H1 (cell line): ENCODE measurements at regions not wholly inside any gene's neighbourhood (a gene's known extent, or its start where the extent isn't known, plus 50 kb on each side); places are given as distances from the start of the nearest gene placed in this dataset.

Source experiments
- CTCF ChIA-PET: fragments of 300-600 bp; sonication (Branson Sonifier 250); formaldehyde crosslinking; loops from one replicate; lab custom pipeline; 2021; ENCODE audit not compliant: partially characterized antibody; lab: Charles Lee
- POLR2A ChIA-PET: fragments of 300-600 bp; sonication (Branson Sonifier 250); formaldehyde crosslinking; loops from one replicate; lab custom pipeline; 2021; ENCODE audit warnings: inconsistent platforms; ENCODE audit not compliant: partially characterized antibody; lab: Charles Lee
- DNase-seq, 2 experiments: peaks; one replicate each; pipeline versions ENCODE4 v3.0.0 to v3.0.0-alpha.2; 2010 to 2022; ENCODE audit warnings: low spot score in 2 of 2, low read depth in 1 of 2, mixed read lengths in 1 of 2
- FAIRE-seq: peaks from 2 replicates; lab custom pipeline; 2011; peaks lifted over from hg19 to GRCh38; lab: Jason Lieb, UNC
- H2AFZ ChIP-seq: 2 replicates; pipeline ENCODE4 v1.8.1; 2012; ENCODE audit warnings: low read length, inconsistent platforms
- H2AK5ac ChIP-seq: 2 replicates; pipeline ENCODE4 v1.6.1; 2013; ENCODE audit warnings: low read depth, low read length
- H2BK120ac ChIP-seq: replicated peaks from 2 replicates; pipeline ENCODE3; 2013; ENCODE audit warnings: low read depth, low read length, inconsistent platforms
- H2BK12ac ChIP-seq: 2 replicates; pipeline ENCODE4 v1.6.1; 2013; ENCODE audit warnings: low read depth, low read length
- H2BK15ac ChIP-seq: 2 replicates; pipeline ENCODE4 v1.6.1; 2013; ENCODE audit warnings: low read length
- H2BK20ac ChIP-seq: 2 replicates; pipeline ENCODE4 v1.6.1; 2013; ENCODE audit warnings: low read length
- H2BK5ac ChIP-seq: 2 replicates; pipeline ENCODE4 v1.6.1; 2013; ENCODE audit warnings: low read depth, low read length
- H3K14ac ChIP-seq: 2 replicates; pipeline ENCODE4 v1.6.1; 2013; ENCODE audit warnings: inconsistent platforms; ENCODE audit not compliant: insufficient read length
- H3K18ac ChIP-seq: 2 replicates; pipeline ENCODE4 v1.6.1; 2013; ENCODE audit warnings: low read length; ENCODE audit errors: extremely low read depth
- H3K23ac ChIP-seq: 2 replicates; pipeline ENCODE4 v1.6.1; 2013; ENCODE audit warnings: inconsistent platforms; ENCODE audit not compliant: insufficient read length
- H3K23me2 ChIP-seq: 2 replicates; pipeline ENCODE4 v1.6.1; 2013; ENCODE audit warnings: low read depth, low read length
- H3K27ac ChIP-seq: 2 replicates; pipeline ENCODE4 v1.6.1; 2011; ENCODE audit warnings: low read depth, low read length, inconsistent platforms
- H3K27me3 ChIP-seq, 4 experiments: replicated peaks in 1 of 4; 1 replicate in 1 of 4; 2 replicates in 3 of 4; pipeline versions ENCODE4 v1.6.1 to v1.8.1; 2011 to 2013; ENCODE audit warnings: low read length in 3 of 4, mild to moderate bottlenecking in 3 of 4, inconsistent platforms in 2 of 4, mixed read lengths in 2 of 4, moderate library complexity in 1 of 4; ENCODE audit not compliant: control insufficient read depth in 3 of 4, insufficient read depth in 3 of 4; ENCODE audit errors: extremely low read depth in 1 of 4
- H3K36me3 ChIP-seq, 4 experiments: 2 replicates each; pipeline versions ENCODE4 v1.6.1 to v1.8.1; 2011 to 2013; ENCODE audit warnings: mild to moderate bottlenecking in 4 of 4, low read length in 3 of 4, moderate library complexity in 2 of 4, control low read depth in 1 of 4, inconsistent platforms in 1 of 4; ENCODE audit not compliant: insufficient read depth in 4 of 4, control insufficient read depth in 2 of 4
- H3K4ac ChIP-seq: replicated peaks from 2 replicates; pipeline ENCODE3; 2013; ENCODE audit warnings: low read length, low read depth, mixed read lengths, inconsistent platforms; ENCODE audit not compliant: insufficient read length
- H3K4me1 ChIP-seq, 4 experiments: replicated peaks in 1 of 4; 1 replicate in 1 of 4; 2 replicates in 3 of 4; pipeline versions ENCODE4 v1.6.1 to v1.8.1; 2011 to 2013; ENCODE audit warnings: low read length in 3 of 4, inconsistent platforms in 2 of 4, mixed read lengths in 1 of 4; ENCODE audit not compliant: insufficient read depth in 4 of 4, control insufficient read depth in 3 of 4
- H3K4me2 ChIP-seq, 2 experiments: 2 replicates each; pipeline versions ENCODE4 v1.6.1 to v1.8.1; 2011 to 2013; ENCODE audit warnings: low read depth in 2 of 2, low read length in 2 of 2, control low read depth in 1 of 2, inconsistent platforms in 1 of 2, mild to moderate bottlenecking in 1 of 2; ENCODE audit not compliant: insufficient read depth in 1 of 2
- H3K4me3 ChIP-seq, 4 experiments: fragments of 200-600, 300-600 bp in 1 of 4; sonication (generic), shearing (Covaris generic), sonication (Bioruptor Twin) in 1 of 4; 2 replicates each; pipeline versions ENCODE4 v1.5.1 to v1.8.1; 2011 to 2016; ENCODE audit warnings: low read length in 4 of 4, low read depth in 3 of 4, control low read depth in 2 of 4, inconsistent platforms in 2 of 4, mild to moderate bottlenecking in 2 of 4, mixed read lengths in 1 of 4, moderate library complexity in 1 of 4; ENCODE audit not compliant: insufficient read depth in 2 of 4; ENCODE audit errors: extremely low read depth in 1 of 4
- H3K56ac ChIP-seq: replicated peaks from 2 replicates; pipeline ENCODE3; 2013; ENCODE audit warnings: low read depth, mild to moderate bottlenecking, mixed read lengths, low read length, inconsistent platforms; ENCODE audit not compliant: insufficient read length
- H3K79me1 ChIP-seq: 2 replicates; pipeline ENCODE4 v1.6.1; 2013; ENCODE audit warnings: low read depth, low read length, control low read depth
- H3K79me2 ChIP-seq, 2 experiments: 2 replicates each; pipeline versions ENCODE4 v1.6.1 to v1.8.1; 2012 to 2013; ENCODE audit warnings: low read length in 2 of 2, mild to moderate bottlenecking in 2 of 2, inconsistent platforms in 1 of 2; ENCODE audit not compliant: insufficient read depth in 2 of 2, control insufficient read depth in 1 of 2
- H3K9ac ChIP-seq, 4 experiments: replicated peaks in 1 of 4; 1 replicate in 1 of 4; 2 replicates in 3 of 4; pipeline versions ENCODE4 v1.6.1 to v1.8.1; 2011 to 2013; ENCODE audit warnings: low read depth in 3 of 4, low read length in 3 of 4, control low read depth in 2 of 4, mild to moderate bottlenecking in 2 of 4, moderate library complexity in 2 of 4, inconsistent platforms in 1 of 4; ENCODE audit errors: extremely low read depth in 1 of 4
- H3K9me3 ChIP-seq, 2 experiments: 2 replicates each; pipeline versions ENCODE4 v1.6.1 to v1.8.1; 2012 to 2013; ENCODE audit warnings: mild to moderate bottlenecking in 2 of 2, moderate library complexity in 2 of 2, control low read depth in 1 of 2, inconsistent platforms in 1 of 2, low read depth in 1 of 2, low read length in 1 of 2, mixed read lengths in 1 of 2; ENCODE audit not compliant: insufficient read depth in 2 of 2
- H4K20me1 ChIP-seq, 2 experiments: replicated peaks in 1 of 2; 2 replicates each; pipeline versions ENCODE3 to v1.8.1; 2011 to 2013; ENCODE audit warnings: inconsistent platforms in 2 of 2, low read length in 2 of 2, mild to moderate bottlenecking in 1 of 2; ENCODE audit not compliant: insufficient read depth in 2 of 2, control insufficient read depth in 1 of 2
- H4K5ac ChIP-seq: 2 replicates; pipeline ENCODE4 v1.6.1; 2013; ENCODE audit warnings: low read length, low read depth, mixed read lengths, inconsistent platforms; ENCODE audit not compliant: insufficient read length
- H4K8ac ChIP-seq: 2 replicates; pipeline ENCODE4 v1.8.0; 2013; ENCODE audit warnings: mild to moderate bottlenecking, moderate library complexity, low read length, inconsistent platforms; ENCODE audit not compliant: insufficient read depth; ENCODE audit errors: extremely low read depth
- H4K91ac ChIP-seq: replicated peaks from 2 replicates; pipeline ENCODE3; 2013; ENCODE audit warnings: low read length, mixed read lengths, inconsistent platforms; ENCODE audit not compliant: insufficient read length
- ATF3 ChIP-seq: IDR thresholded peaks from 2 replicates; pipeline ENCODE4 v1.6.1; 2011; ENCODE audit warnings: low read depth, mild to moderate bottlenecking, low read length; ENCODE audit not compliant: insufficient read depth
- BCL11A ChIP-seq, 2 experiments: IDR thresholded peaks; one replicate each; pipeline ENCODE4 v1.6.1; 2011; ENCODE audit warnings: low read depth in 2 of 2, low read length in 2 of 2, mild to moderate bottlenecking in 2 of 2
- HDAC2 ChIP-seq, 2 experiments: fragments of 300-600 bp in 1 of 2; sonication (generic) in 1 of 2; IDR thresholded peaks; 2 replicates each; pipeline ENCODE4 v1.6.1; 2011 to 2012; ENCODE audit warnings: low read depth in 2 of 2, low read length in 2 of 2, mild to moderate bottlenecking in 2 of 2, moderate library complexity in 2 of 2, borderline replicate concordance in 1 of 2, inconsistent platforms in 1 of 2
- JUN ChIP-seq: IDR thresholded peaks from 2 replicates; pipeline ENCODE4 v1.6.1; 2011; ENCODE audit warnings: low read depth, mild to moderate bottlenecking, improper control_type of control experiment, low read length
- POLR2AphosphoS5 ChIP-seq: IDR thresholded peaks from 2 replicates; pipeline ENCODE4 v1.6.1; 2011; ENCODE audit warnings: low read depth, low read length
- RNF2 ChIP-seq: fragments of 200-900, 300-1000 bp; sonication (generic); IDR thresholded peaks from 2 replicates; pipeline ENCODE4 v1.7.1; 2016; ENCODE audit warnings: borderline replicate concordance, low read depth, mild to moderate bottlenecking, antibody characterized with exemption, low read length; ENCODE audit not compliant: poor library complexity, severe bottlenecking; ENCODE audit errors: missing control alignments
- SIRT6 ChIP-seq: IDR thresholded peaks from one replicate; pipeline ENCODE4 v1.7.1; 2012; ENCODE audit warnings: low read length, inconsistent platforms
- SIX5 ChIP-seq: IDR thresholded peaks from 2 replicates; pipeline ENCODE4 v1.6.1; 2011; ENCODE audit warnings: mild to moderate bottlenecking, low read depth, low read length
- TCF12 ChIP-seq: IDR thresholded peaks from 2 replicates; pipeline ENCODE4 v1.6.1; 2011; ENCODE audit warnings: low read depth, mild to moderate bottlenecking, low read length
- ZNF274 ChIP-seq: IDR thresholded peaks from 2 replicates; pipeline ENCODE4 v1.7.0; 2012; ENCODE audit warnings: low read length, borderline replicate concordance; ENCODE audit errors: extremely low read depth
- WGBS, 2 experiments: shearing (Covaris generic) in 1 of 2; methylation state at CpG; one replicate each; pipeline versions ENCODE4 v1.1.6 to v1.1.7; 2013 to 2015; ENCODE audit warnings: low lambda C conversion rate in 2 of 2, mixed read lengths in 2 of 2, inconsistent platforms in 1 of 2, low coverage in 1 of 2, missing lambda C conversion rate in 1 of 2; ENCODE audit not compliant: insufficient replicate concordance in 2 of 2, insufficient coverage in 1 of 2, insufficient read length in 1 of 2; ENCODE audit errors: extremely low coverage in 1 of 2, missing lambda C conversion rate in 1 of 2; 5-methylcytosine and 5-hydroxymethylcytosine counted together
- TF ChIP-seq, protein P1 (sequence below): IDR thresholded peaks from 2 replicates; pipeline ENCODE4 v1.6.1; 2012; ENCODE audit warnings: low read length, inconsistent platforms

DNA sequence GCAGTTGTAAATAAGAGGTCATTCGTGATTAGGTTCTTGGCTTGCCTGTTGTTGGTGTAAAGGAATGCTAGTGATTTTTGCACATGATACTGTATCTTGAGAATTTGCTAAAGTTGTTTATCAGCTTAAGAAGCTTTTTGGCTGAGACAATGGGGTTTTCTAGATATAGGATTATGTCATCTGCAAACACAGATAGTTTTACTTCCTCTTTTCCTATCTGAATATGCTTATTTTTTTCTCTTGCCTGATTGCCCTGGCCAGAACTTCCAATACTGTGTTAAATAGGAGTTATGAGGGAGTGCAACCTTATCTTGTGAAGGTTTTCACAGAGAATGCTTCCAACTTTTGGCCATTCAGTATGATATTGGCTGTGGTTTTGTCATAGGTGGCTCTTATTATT lies 576.1 kb upstream of the RGS18 start:
- no peak overlapping the region for H2BK5ac ChIP-seq
- no peak overlapping the region for H3K4me3 ChIP-seq
- no peak overlapping the region for H2BK15ac ChIP-seq
- H3K27ac ChIP-seq, result no peak overlapping the region
- H2AFZ ChIP-seq, result no peak overlapping the region
- H2BK20ac ChIP-seq, result no peak overlapping the region
- H3K18ac ChIP-seq, result no peak overlapping the region
- H3K79me2 ChIP-seq, result no peaks in the 10 kb centered on the region
- H3K14ac ChIP-seq, result no peak overlapping the region
- H3K23me2 ChIP-seq, result no peaks in the 10 kb centered on the region
- FAIRE-seq (no peak), DNase-seq (no peak)
- H3K23ac ChIP-seq, result no peak overlapping the region
- H3K27me3 ChIP-seq, result no peaks in the 10 kb centered on the region
- no peaks in the 10 kb centered on the region for H4K20me1 ChIP-seq
- no peaks in the 10 kb centered on the region for H3K9me3 ChIP-seq
- no peak overlapping the region for H4K5ac ChIP-seq
- WGBS, 2 experiments, result 76% methylated on average over 1 of the region's 1 CpG; no CpG with 5 or more reads in 1 of the 2 experiments
- H2BK12ac ChIP-seq, result no peak overlapping the region
- H4K91ac ChIP-seq, result no peak overlapping the region
- no peak overlapping the region for H3K4ac ChIP-seq
- POLR2A ChIA-PET, result no interaction called here
- no peak overlapping the region for H3K9ac ChIP-seq
- no peak overlapping the region for H3K4me2 ChIP-seq
- CTCF ChIA-PET, result no interaction called here
- no peak overlapping the region for H2AK5ac ChIP-seq
- H4K8ac ChIP-seq, result no peak overlapping the region
- no peak overlapping the region for H2BK120ac ChIP-seq
- no peaks in the 10 kb centered on the region for H3K4me1 ChIP-seq
- H3K36me3 ChIP-seq, result no peaks in the 10 kb centered on the region
- H3K79me1 ChIP-seq, result no peaks in the 10 kb centered on the region
- no peak overlapping the region for H3K56ac ChIP-seq
- TF ChIP-seq RNF2 (no peak), HDAC2 (IDR thresholded peaks at IDR 0.05; ENCODE audit: borderline replicate concordance in 1 of 2, low read depth in 2 of 2, low read length in 2 of 2) (no peak), SIRT6 (no peak), BCL11A (IDR thresholded peaks at IDR 0.05; ENCODE audit: low read depth in 2 of 2, low read length in 2 of 2) (no peak), ATF3 (no peak), SIX5 (no peak), ZNF274 (no peak), JUN (no peak), TCF12 (no peak), POLR2AphosphoS5 (no peak)
- TF ChIP-seq, protein P1, sequence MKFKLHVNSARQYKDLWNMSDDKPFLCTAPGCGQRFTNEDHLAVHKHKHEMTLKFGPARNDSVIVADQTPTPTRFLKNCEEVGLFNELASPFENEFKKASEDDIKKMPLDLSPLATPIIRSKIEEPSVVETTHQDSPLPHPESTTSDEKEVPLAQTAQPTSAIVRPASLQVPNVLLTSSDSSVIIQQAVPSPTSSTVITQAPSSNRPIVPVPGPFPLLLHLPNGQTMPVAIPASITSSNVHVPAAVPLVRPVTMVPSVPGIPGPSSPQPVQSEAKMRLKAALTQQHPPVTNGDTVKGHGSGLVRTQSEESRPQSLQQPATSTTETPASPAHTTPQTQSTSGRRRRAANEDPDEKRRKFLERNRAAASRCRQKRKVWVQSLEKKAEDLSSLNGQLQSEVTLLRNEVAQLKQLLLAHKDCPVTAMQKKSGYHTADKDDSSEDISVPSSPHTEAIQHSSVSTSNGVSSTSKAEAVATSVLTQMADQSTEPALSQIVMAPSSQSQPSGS, result no peak
